ENCODE measurements at regions not wholly inside any gene's neighbourhood (a gene's known extent, or its start where the extent isn't known, plus 50 kb on each side); places are given as distances from the start of the nearest gene placed in this dataset.

- DNase-seq, result no peak
Measured at GRCh38 chr17:77435272-77436057, 294.7 kb downstream of the SEC14L1 start.

GRCh38 chr17:77436058-77436442 lies 295.3 kb downstream of the SEC14L1 start:
- DNase-seq, result peak; percentile 86

GRCh38 chr17:77436481-77436880 lies 295.7 kb downstream of the SEC14L1 start:
- DNase-seq, result no peak

- peak; percentile 77 for DNase-seq
Measured at GRCh38 chr17:77437017-77437416, 296.2 kb downstream of the SEC14L1 start.

GRCh38 chr17:77437747-77438146 lies 297.0 kb downstream of the SEC14L1 start:
- DNase-seq, result no peak

GRCh38 chr17:77438241-77439188 lies 297.7 kb downstream of the SEC14L1 start:
- no peak for DNase-seq

GRCh38 chr17:77439189-77440018 lies 298.6 kb downstream of the SEC14L1 start:
- peak; percentile 56 for DNase-seq

- peak; percentile 21 for DNase-seq
Measured at GRCh38 chr17:77440560-77440981, 299.8 kb downstream of the SEC14L1 start.

- DNase-seq, result peak; percentile 60
Measured at GRCh38 chr17:77441130-77441920, 300.6 kb downstream of the SEC14L1 start.

GRCh38 chr17:77441940-77442339 lies 301.2 kb downstream of the SEC14L1 start:
- DNase-seq, result no peak

- no peak for DNase-seq
Measured at GRCh38 chr17:77442976-77443747, 302.4 kb downstream of the SEC14L1 start.

GRCh38 chr17:77443748-77444260 lies 303.0 kb downstream of the SEC14L1 start:
- no peak for DNase-seq

- peak; percentile 46 for DNase-seq
Measured at GRCh38 chr17:77444628-77444983, 303.8 kb downstream of the SEC14L1 start.

GRCh38 chr17:77444984-77445759 lies 304.4 kb downstream of the SEC14L1 start:
- DNase-seq, result peak; percentile 96

GRCh38 chr17:77445760-77446532 lies 305.2 kb downstream of the SEC14L1 start:
- no peak for DNase-seq

GRCh38 chr17:77446940-77447634 lies 306.3 kb downstream of the SEC14L1 start:
- no peak for DNase-seq

GRCh38 chr17:77449373-77449907 lies 308.7 kb downstream of the SEC14L1 start:
- DNase-seq, result no peak
